ENCODE measurements at regions not wholly inside any gene's neighbourhood (a gene's known extent, or its start where the extent isn't known, plus 50 kb on each side); places are given as distances from the start of the nearest gene placed in this dataset.

GRCh38 chr21:39050841-39051587 is 132.2 kb downstream of the PSMG1 start:
- no peak overlapping the region for H2BK12ac ChIP-seq (ENCODE audit: insufficient read length, low read depth, low read length)
- H3K9ac ChIP-seq (ENCODE audit: extremely low read depth, insufficient read length, low read length), result no peak overlapping the region
- no peak for DNase-seq
- no peak overlapping the region for H3K56ac ChIP-seq (ENCODE audit: insufficient read length, low read depth, low read length)
- no peaks in the 10 kb centered on the region for H3K27me3 ChIP-seq (ENCODE audit: insufficient read depth, low read length)
- no peak overlapping the region for H3K4ac ChIP-seq (ENCODE audit: low read depth, low read length)
- H4K20me1 ChIP-seq (ENCODE audit: control insufficient read depth, insufficient read depth, insufficient read length), result no peaks in the 10 kb centered on the region
- H4K5ac ChIP-seq (ENCODE audit: insufficient read length, low read depth, low read length), result no peak overlapping the region
- no peaks in the 10 kb centered on the region for H3K4me1 ChIP-seq (ENCODE audit: insufficient read depth, low read length)
- no peak overlapping the region for H3K4me3 Mint-ChIP-seq
- no peak overlapping the region for H3K27ac Mint-ChIP-seq
- H2BK20ac ChIP-seq (ENCODE audit: low read depth, low read length, poor library complexity, severe bottlenecking), result no peak overlapping the region
- H3K79me1 ChIP-seq (ENCODE audit: insufficient read depth, low read depth, low read length, poor library complexity, severe bottlenecking), result no peaks in the 10 kb centered on the region
- H3K27me3 Mint-ChIP-seq (ENCODE audit: low read depth), result peaks cover 2% of the 10 kb centered on the region; the same call in 1 of the 2 replicates
- no peak overlapping the region for H2AK5ac ChIP-seq (ENCODE audit: insufficient read length, low read length)
- no peak overlapping the region for H2BK120ac ChIP-seq (ENCODE audit: low read depth, low read length, poor library complexity, severe bottlenecking)
- no peaks in the 10 kb centered on the region for H3K23me2 ChIP-seq (ENCODE audit: insufficient read length, low read depth, low read length, poor library complexity, severe bottlenecking)
- no CpG with 5 or more reads among the region's 4 CpGs for WGBS (ENCODE audit: extremely low coverage, insufficient read length, low lambda C conversion rate)
- H2BK15ac ChIP-seq (ENCODE audit: low read depth, low read length), result no peak overlapping the region
- no peak overlapping the region for H3K18ac ChIP-seq (ENCODE audit: insufficient read length, low read depth, low read length)
- no peak overlapping the region for H2BK5ac ChIP-seq (ENCODE audit: insufficient read length, low read length)
- TF ChIP-seq CTCF (conservative IDR thresholded peaks at IDR 0.05), result no peak
- H3T11ph ChIP-seq (ENCODE audit: low read length), result no peak overlapping the region
- no peak overlapping the region for H3K23ac ChIP-seq (ENCODE audit: insufficient read length, low read depth, low read length)
- no peak overlapping the region for H3K27ac ChIP-seq (ENCODE audit: insufficient read length, low read depth, low read length)
- H2AFZ ChIP-seq (ENCODE audit: low read length), result no peak overlapping the region
- no peaks in the 10 kb centered on the region for H3K36me3 Mint-ChIP-seq (ENCODE audit: insufficient read depth in 1 of 3, low read depth in 3 of 3)
- no peak overlapping the region for H4K8ac ChIP-seq (replicated peaks; ENCODE audit: insufficient read length, low read depth, low read length)
- no peaks in the 10 kb centered on the region for H3K9me3 ChIP-seq (ENCODE audit: control insufficient read depth, low read depth, low read length)
- H4K91ac ChIP-seq (ENCODE audit: insufficient read length, low read depth, low read length), result no peak overlapping the region
- no peaks in the 10 kb centered on the region for H3K79me2 ChIP-seq (ENCODE audit: insufficient read depth, low read length)
- peaks cover 5 to 12% of the 10 kb centered on the region in 2 experiments; a peak in 3 of 4 replicates for H3K4me1 Mint-ChIP-seq
- no peaks in the 10 kb centered on the region for H3K9me3 Mint-ChIP-seq
- H3K14ac ChIP-seq (ENCODE audit: insufficient read depth, low read length), result no peak overlapping the region
- H3K4me2 ChIP-seq (ENCODE audit: insufficient read depth, insufficient read length, low read length), result no peak overlapping the region
